ENCODE measurements at regions not wholly inside any gene's neighbourhood (a gene's known extent, or its start where the extent isn't known, plus 50 kb on each side); places are given as distances from the start of the nearest gene placed in this dataset.
"Not testable (repeated sequence)": the region's sequence is repeated elsewhere in the genome, so short reads cannot be mapped to it uniquely, and the experiment has no call there.

GRCh38 chr1:215287362-215287761 is 204.8 kb downstream of the KCNK2 start:
- DNase-seq (ENCODE audit: low spot score) (no peak), ATAC-seq (peak; percentile 70)
- intact Hi-C loops (cut with DNase I), result no loop called here

GRCh38 chr1:215290018-215290417 is 207.5 kb downstream of the KCNK2 start:
- DNase-seq (ENCODE audit: low spot score) (no peak), ATAC-seq (no peak)
- intact Hi-C loops (cut with DNase I), result no loop called here

- DNase-seq (ENCODE audit: low spot score) (no peak), ATAC-seq (no peak)
- intact Hi-C loops (cut with DNase I), result no loop called here
These were observed 210.4 kb downstream of the KCNK2 start for GRCh38 chr1:215292932-215293331.

GRCh38 chr1:215306426-215306825 is 223.9 kb downstream of the KCNK2 start:
- DNase-seq (ENCODE audit: low spot score) (no peak), ATAC-seq (no peak)
- intact Hi-C loops (cut with DNase I), result no loop called here

GRCh38 chr1:215321802-215322201 is 239.3 kb downstream of the KCNK2 start:
- intact Hi-C loops (cut with DNase I), result no loop called here
- no peak for DNase-seq (ENCODE audit: low spot score)
- ATAC-seq, result no peak

GRCh38 chr1:215323992-215324391 is 241.5 kb downstream of the KCNK2 start:
- DNase-seq (ENCODE audit: low spot score); intact Hi-C loops (cut with DNase I); ATAC-seq: not testable (repeated sequence)

GRCh38 chr1:215330426-215330825 is 236.7 kb upstream of the KCTD3 start:
- DNase-seq (ENCODE audit: low spot score), result no peak
- no peak for ATAC-seq
- intact Hi-C loops (cut with DNase I), result no loop called here

GRCh38 chr1:215344539-215344938 is 222.6 kb upstream of the KCTD3 start:
- peak; percentile 32 for ATAC-seq
- intact Hi-C loops (cut with DNase I), result no loop called here
- no peak for DNase-seq (ENCODE audit: low spot score)

- ATAC-seq (no peak), DNase-seq (ENCODE audit: low spot score) (no peak)
- intact Hi-C loops (cut with DNase I), result no loop called here
These were observed 221.9 kb upstream of the KCTD3 start for GRCh38 chr1:215345208-215345607.

- no peak for DNase-seq (ENCODE audit: low spot score)
- intact Hi-C loops (cut with DNase I), result no loop called here
- ATAC-seq, result no peak
These were observed 221.3 kb upstream of the KCTD3 start for GRCh38 chr1:215345766-215346165.

GRCh38 chr1:215357901-215358300 is 209.2 kb upstream of the KCTD3 start:
- ATAC-seq (no peak), DNase-seq (ENCODE audit: low spot score) (no peak)
- intact Hi-C loops (cut with DNase I), result no loop called here

- intact Hi-C loops (cut with DNase I), result no loop called here
- no peak for ATAC-seq
- no peak for DNase-seq (ENCODE audit: low spot score)
These were observed 208.7 kb upstream of the KCTD3 start for GRCh38 chr1:215358356-215358755.

- DNase-seq (ENCODE audit: low spot score), result no peak
- ATAC-seq, result no peak
- intact Hi-C loops (cut with DNase I), result no loop called here
These were observed 207.1 kb upstream of the KCTD3 start for GRCh38 chr1:215360031-215360430.

- ATAC-seq (no peak), DNase-seq (ENCODE audit: low spot score) (no peak)
- intact Hi-C loops (cut with DNase I), result no loop called here
These were observed 206.3 kb upstream of the KCTD3 start for GRCh38 chr1:215360758-215361157.

GRCh38 chr1:215375381-215375780 is 191.7 kb upstream of the KCTD3 start:
- intact Hi-C loops (cut with DNase I), result no loop called here
- DNase-seq (ENCODE audit: low spot score) (no peak), ATAC-seq (no peak)

GRCh38 chr1:215376544-215377264 is 190.4 kb upstream of the KCTD3 start:
- DNase-seq (ENCODE audit: low spot score) (no peak), ATAC-seq (peak; percentile 85)
- intact Hi-C loops (cut with DNase I), result no loop called here

GRCh38 chr1:215377746-215378145 is 189.4 kb upstream of the KCTD3 start:
- intact Hi-C loops (cut with DNase I), result no loop called here
- DNase-seq (ENCODE audit: low spot score) (no peak), ATAC-seq (peak; percentile 67)

GRCh38 chr1:215380566-215380965 is 186.5 kb upstream of the KCTD3 start:
- DNase-seq (ENCODE audit: low spot score) (no peak), ATAC-seq (no peak)
- intact Hi-C loops (cut with DNase I), result no loop called here

GRCh38 chr1:215393476-215393875 is 173.6 kb upstream of the KCTD3 start:
- DNase-seq (ENCODE audit: low spot score) (no peak), ATAC-seq (no peak)
- intact Hi-C loops (cut with DNase I), result no loop called here

- ATAC-seq (no peak), DNase-seq (ENCODE audit: low spot score) (no peak)
- intact Hi-C loops (cut with DNase I), result no loop called here
These were observed 172.8 kb upstream of the KCTD3 start for GRCh38 chr1:215394084-215394991.
